ENCODE measurements at regions not wholly inside any gene's neighbourhood (a gene's known extent, or its start where the extent isn't known, plus 50 kb on each side); places are given as distances from the start of the nearest gene placed in this dataset.

GRCh38 chr2:138124521-138124920 is 160.2 kb downstream of the HNMT start:
- no peaks in the 10 kb centered on the region for H3K36me3 ChIP-seq
- no peaks in the 10 kb centered on the region for H3K4me1 ChIP-seq (ENCODE audit: control insufficient read depth in 1 of 2, low read depth in 2 of 2)
- H3K27me3 ChIP-seq (replicated peaks; ENCODE audit: insufficient read depth) = no peaks in the 10 kb centered on the region
- no peak overlapping the region for H3K4me3 ChIP-seq
- no peak for TF ChIP-seq CTCF (IDR thresholded peaks at IDR 0.05)
- H3K9me3 ChIP-seq = no peaks in the 10 kb centered on the region
- no peak overlapping the region for H3K27ac ChIP-seq
- DNase-seq (ENCODE audit: low spot score) = no peak
- ATAC-seq (ENCODE audit: insufficient number of reproducible peaks, low FRiP score, low read depth) = no peak

GRCh38 chr2:138125306-138126288 is 161.3 kb downstream of the HNMT start:
- no peak for TF ChIP-seq CTCF (IDR thresholded peaks at IDR 0.05)
- no peaks in the 10 kb centered on the region for H3K27me3 ChIP-seq (replicated peaks; ENCODE audit: insufficient read depth)
- no peak overlapping the region for H3K4me3 ChIP-seq
- no peaks in the 10 kb centered on the region for H3K9me3 ChIP-seq
- H3K36me3 ChIP-seq = no peaks in the 10 kb centered on the region
- ATAC-seq (ENCODE audit: insufficient number of reproducible peaks, low FRiP score, low read depth) (no peak), DNase-seq (ENCODE audit: low spot score) (no peak)
- H3K4me1 ChIP-seq (ENCODE audit: control insufficient read depth in 1 of 2, low read depth in 2 of 2) = no peaks in the 10 kb centered on the region
- H3K27ac ChIP-seq = no peak overlapping the region

GRCh38 chr2:138132108-138132507 is 167.8 kb downstream of the HNMT start:
- Histone ChIP-seq H3K27me3 (replicated peaks; ENCODE audit: insufficient read depth) (no peaks in the 10 kb centered on the region), H3K4me1 (ENCODE audit: control insufficient read depth in 1 of 2, low read depth in 2 of 2) (no peaks in the 10 kb centered on the region), H3K27ac (no peak overlapping the region), H3K36me3 (no peaks in the 10 kb centered on the region), H3K4me3 (no peak overlapping the region), H3K9me3 (no peaks in the 10 kb centered on the region)
- ATAC-seq (ENCODE audit: insufficient number of reproducible peaks, low FRiP score, low read depth) (no peak), DNase-seq (ENCODE audit: low spot score) (no peak)
- no peak for TF ChIP-seq CTCF (IDR thresholded peaks at IDR 0.05)

- no peak for TF ChIP-seq CTCF (IDR thresholded peaks at IDR 0.05)
- ATAC-seq (ENCODE audit: insufficient number of reproducible peaks, low FRiP score, low read depth) (no peak), DNase-seq (ENCODE audit: low spot score) (no peak)
- H3K36me3 ChIP-seq = no peaks in the 10 kb centered on the region
- no peaks in the 10 kb centered on the region for H3K4me1 ChIP-seq (ENCODE audit: control insufficient read depth in 1 of 2, low read depth in 2 of 2)
- H3K9me3 ChIP-seq = no peaks in the 10 kb centered on the region
- H3K4me3 ChIP-seq = no peak overlapping the region
- no peak overlapping the region for H3K27ac ChIP-seq
- H3K27me3 ChIP-seq (replicated peaks; ENCODE audit: insufficient read depth) = no peaks in the 10 kb centered on the region
Measured at GRCh38 chr2:138137949-138138348, 173.7 kb downstream of the HNMT start.

- Histone ChIP-seq H3K4me3 (no peak overlapping the region), H3K27ac (no peak overlapping the region), H3K36me3 (no peaks in the 10 kb centered on the region), H3K9me3 (no peaks in the 10 kb centered on the region), H3K4me1 (ENCODE audit: control insufficient read depth in 1 of 2, low read depth in 2 of 2) (no peaks in the 10 kb centered on the region), H3K27me3 (replicated peaks; ENCODE audit: insufficient read depth) (no peaks in the 10 kb centered on the region)
- ATAC-seq (ENCODE audit: insufficient number of reproducible peaks, low FRiP score, low read depth) (no peak), DNase-seq (ENCODE audit: low spot score) (no peak)
- no peak for TF ChIP-seq CTCF (IDR thresholded peaks at IDR 0.05)
Measured at GRCh38 chr2:138147796-138148195, 183.5 kb downstream of the HNMT start.
